Anterior cingulate cortex (tissue), 58 donors: ENCODE measurements at regions not wholly inside any gene's neighbourhood (a gene's known extent, or its start where the extent isn't known, plus 50 kb on each side); places are given as distances from the start of the nearest gene placed in this dataset.
"Not testable (repeated sequence)": the region's sequence is repeated elsewhere in the genome, so short reads cannot be mapped to it uniquely, and the experiment has no call there.

Experiments
- DNase-seq, 58 donors: peaks; one replicate each; lab custom pipeline; 2025; lab: John Stamatoyannopoulos, UW

DNA sequence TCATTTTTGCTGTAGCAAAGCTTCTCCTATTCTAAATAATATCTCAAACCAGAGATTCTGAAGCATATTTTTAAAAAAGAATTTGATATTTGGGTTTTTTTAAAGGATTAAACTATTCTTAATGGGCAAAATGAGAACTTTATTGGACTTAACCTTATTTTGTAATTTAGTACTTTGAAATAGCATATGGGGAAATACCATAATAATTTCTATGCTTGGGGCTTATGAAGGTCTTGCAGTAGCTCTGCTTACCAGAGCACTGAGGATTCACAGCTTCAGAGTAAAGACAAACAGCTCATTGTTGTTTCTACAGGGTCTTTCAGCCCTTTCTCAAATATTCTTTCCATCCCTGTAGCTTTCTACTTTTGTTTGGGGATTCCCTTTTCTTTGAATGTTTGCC, 111.2 kb upstream of the ZNF648 start:
- no peak for DNase-seq

- DNase-seq: no peak
Observed at GRCh38 chr1:182170891-182171461, 109.5 kb upstream of the ZNF648 start.

DNA sequence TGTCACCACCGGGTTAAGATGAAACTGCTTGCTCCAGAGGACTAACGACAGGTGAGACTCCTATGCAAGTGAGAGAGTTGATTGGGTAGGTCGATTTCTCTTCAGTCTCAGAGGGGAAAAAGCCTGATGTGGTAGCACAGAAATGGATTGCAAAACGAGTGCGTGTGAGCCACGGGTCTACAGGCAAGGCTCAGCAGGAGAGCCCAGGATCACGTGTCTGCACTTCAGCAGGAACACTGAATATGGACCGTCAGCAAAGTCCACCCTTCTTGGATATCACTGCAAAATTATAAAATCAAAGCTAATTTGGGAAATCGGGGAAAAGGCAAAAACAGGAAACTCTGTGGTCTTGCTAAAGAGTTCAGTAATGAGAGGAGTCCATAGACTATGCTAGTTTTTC, 107.7 kb upstream of the ZNF648 start:
- peak in 6 of 58 donors; percentile 7 to 23 (median 13) for DNase-seq

DNA sequence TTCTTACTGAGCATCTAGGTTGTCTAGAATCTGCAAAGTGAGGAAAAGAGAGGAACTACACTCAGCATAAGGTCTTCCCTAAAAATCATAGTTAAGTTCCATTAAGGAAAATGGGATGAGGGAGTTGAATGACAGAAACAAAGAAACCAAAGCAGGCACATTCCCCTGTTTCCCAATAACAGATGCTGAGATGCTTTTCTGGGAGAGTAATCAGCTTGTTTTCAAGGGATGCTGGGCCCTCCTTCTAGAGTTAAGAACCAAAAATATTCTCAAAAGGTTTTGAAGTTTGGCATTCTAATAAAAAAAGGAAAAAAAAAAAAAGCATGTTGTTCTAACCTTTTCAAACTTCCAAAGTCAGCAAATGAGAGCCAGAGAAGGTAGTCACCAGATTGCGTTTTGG, 105.2 kb upstream of the ZNF648 start:
- no peak for DNase-seq

DNA sequence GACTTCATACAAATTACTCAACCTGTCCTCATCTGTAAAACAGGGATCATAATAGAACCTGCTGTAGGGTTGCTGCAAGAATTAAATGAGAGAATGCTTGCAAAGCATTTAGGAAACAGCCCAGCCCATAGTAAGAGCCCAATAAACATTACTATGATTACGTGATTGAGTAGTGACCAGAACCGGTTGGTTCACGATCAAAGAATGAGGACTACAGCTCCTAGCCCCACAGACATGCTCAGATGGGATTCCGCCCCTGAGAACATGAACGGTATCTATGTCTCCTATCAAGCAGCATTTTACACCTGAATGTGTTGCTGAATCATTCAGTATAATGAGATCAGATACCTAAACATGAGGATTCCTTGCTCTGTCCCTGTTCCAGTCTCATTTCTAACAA, 104.8 kb upstream of the ZNF648 start:
- DNase-seq: no peak

GRCh38 chr1:182164273-182164672, 102.8 kb upstream of the ZNF648 start:
- DNase-seq: peak in 10 of 58 donors; percentile 12 to 77 (median 36)

DNA sequence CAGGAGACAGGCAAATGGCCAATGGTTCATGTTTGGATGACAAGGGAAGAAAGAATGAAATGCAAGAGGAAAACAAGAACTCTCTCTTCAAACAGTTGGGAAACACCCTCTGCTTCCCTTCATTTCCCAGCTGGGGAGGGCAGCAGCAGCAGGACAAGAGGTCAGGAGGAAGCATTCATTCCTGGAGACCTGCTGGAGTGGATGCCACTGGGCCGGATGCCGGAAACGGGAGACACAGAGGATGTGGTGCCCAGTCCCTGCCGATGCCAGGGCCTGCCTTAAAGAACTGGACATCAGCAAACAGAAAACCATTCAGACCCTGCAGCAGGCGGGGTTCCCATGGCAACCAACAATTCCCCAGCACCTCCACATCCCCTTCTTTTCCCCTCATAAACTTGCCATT, 102.3 kb upstream of the ZNF648 start:
- DNase-seq: peak in 46 of 58 donors; percentile 7 to 85 (median 52)

- no peak for DNase-seq
Observed at GRCh38 chr1:182159443-182159842, 97.9 kb upstream of the ZNF648 start.

DNA sequence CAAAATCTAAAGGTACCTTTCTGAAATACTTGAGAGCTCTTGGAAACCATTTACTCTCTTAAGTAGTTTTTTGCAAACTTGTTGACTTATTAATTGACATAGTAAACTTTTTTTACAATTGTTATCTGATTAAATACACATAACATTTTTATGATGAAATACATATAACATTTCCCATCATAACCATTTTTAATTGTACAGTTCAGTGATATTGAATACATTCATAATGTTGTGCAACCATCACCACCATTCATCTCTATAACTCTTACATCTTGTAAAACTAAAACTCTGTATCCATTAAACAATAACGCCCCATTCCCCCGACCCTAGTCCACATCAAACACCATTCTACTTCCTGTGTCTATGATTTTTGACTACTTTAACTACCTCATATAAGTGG, 95.7 kb upstream of the ZNF648 start:
- no peak for DNase-seq

DNA sequence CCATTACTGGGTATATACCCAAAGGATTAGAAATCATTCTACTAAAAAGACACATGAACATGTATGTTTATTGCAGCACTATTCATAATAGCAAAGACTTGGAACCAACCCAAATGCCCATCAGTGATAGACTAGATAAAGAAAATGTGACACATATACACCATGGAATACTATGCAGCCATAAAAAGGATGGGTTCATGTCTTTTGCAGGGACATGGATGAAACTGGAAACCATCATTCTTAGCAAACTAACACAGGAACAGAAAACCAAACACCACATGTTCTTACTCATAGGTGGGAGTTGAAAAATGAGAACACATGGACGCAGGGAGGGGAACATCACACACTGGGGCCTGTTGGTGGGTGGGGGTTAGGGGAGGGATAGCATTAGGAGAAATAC, 92.9 kb upstream of the ZNF648 start:
- DNase-seq: not testable (repeated sequence)

- DNase-seq: peak in 18 of 58 donors; percentile 9 to 66 (median 22)
Observed at GRCh38 chr1:182149411-182149965, 88.0 kb upstream of the ZNF648 start.

DNA sequence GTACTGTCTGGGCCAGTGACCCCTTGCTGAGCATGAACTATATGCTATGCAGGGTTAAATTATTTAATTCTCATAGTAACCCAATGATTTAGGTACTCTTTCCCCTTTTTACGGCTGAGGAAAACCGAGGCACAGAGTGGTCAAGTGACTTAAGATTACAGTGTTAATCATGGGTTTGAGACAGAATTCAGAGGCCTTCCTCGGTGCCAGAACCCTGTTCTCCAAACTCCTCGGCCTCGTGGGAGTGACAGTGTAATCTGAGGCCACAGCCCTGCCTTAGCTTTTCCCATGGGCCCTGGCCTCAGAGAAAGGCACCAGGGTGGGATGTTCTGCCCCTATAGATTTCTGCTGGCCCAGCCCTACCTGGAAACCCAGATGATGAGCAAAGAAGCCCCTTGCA, 86.4 kb upstream of the ZNF648 start:
- no peak for DNase-seq

- DNase-seq: peak in 1 of 58 donors; percentile 31
Observed at GRCh38 chr1:182147136-182147820, 85.8 kb upstream of the ZNF648 start.

- no peak for DNase-seq
Observed at GRCh38 chr1:182146286-182146685, 84.8 kb upstream of the ZNF648 start.

GRCh38 chr1:182145441-182145840, 83.9 kb upstream of the ZNF648 start:
- no peak for DNase-seq

DNA sequence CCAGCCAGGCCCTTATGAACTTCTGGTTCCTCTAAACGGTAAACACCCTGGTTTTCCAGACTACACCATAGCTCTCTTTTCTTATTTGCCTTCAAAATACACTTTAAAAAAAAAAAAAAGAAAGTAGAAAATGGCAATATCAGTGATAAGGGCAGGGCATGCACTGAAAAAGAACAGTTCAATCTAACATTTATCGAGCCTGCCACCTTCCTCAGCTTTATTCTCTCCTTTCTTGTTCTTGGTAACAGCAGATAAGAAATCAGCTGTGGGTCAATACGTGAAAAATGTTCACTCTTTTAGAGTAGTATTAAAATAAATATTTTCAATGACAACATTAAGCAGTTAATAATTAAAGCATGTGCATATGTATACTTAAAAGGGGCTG, 83.1 kb upstream of the ZNF648 start:
- DNase-seq: no peak

- peak in 52 of 58 donors; percentile 33 to 87 (median 58) for DNase-seq
Observed at GRCh38 chr1:182143825-182144645, 82.5 kb upstream of the ZNF648 start.

- peak in 57 of 58 donors; percentile 12 to 98 (median 83) for DNase-seq
Observed at GRCh38 chr1:182143154-182143657, 81.7 kb upstream of the ZNF648 start.

GRCh38 chr1:182142621-182143020, 81.1 kb upstream of the ZNF648 start:
- no peak for DNase-seq

DNA sequence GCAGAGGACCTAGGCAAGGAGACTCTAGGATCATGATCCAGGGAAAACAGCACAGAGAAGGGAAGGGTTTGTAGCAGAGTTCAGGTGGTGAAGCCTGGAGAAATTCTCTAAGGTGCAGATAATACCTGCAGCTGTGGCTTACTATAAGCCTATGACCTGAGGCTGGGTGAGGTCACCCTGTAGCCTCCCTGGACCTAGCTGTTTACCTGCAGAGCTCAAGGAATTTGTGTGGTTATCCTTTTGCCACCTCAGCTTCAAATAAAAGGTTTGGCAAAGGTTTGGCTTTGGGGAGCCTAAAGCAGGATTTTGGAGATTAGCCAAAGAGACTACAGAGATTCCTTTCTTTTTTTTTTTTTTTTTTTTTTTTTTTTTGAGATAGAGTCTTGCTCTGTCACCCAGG, 79.5 kb upstream of the ZNF648 start:
- no peak for DNase-seq

DNA sequence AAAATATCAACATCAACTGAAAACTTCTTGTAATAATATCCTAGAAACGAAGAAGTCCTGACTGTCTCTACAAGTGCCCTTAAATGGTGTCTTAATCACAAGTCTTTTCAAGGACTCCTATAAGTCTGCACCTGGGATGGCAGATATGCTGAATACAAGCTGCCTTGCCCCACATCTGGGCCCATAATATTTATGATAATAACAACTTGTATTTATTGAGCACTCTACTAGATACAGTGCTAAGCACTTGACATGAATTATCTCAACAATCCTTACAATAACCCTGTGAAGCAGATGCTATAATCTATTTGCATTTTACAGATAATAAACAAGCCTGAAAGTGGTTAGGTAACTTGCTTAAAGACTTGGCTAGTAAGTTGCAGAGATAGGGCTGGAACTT, 78.0 kb upstream of the ZNF648 start:
- no peak for DNase-seq
